GM18498 (cell line): ENCODE measurements at regions not wholly inside any gene's neighbourhood (a gene's known extent, or its start where the extent isn't known, plus 50 kb on each side); places are given as distances from the start of the nearest gene placed in this dataset.
"Not testable (repeated sequence)": the region's sequence is repeated elsewhere in the genome, so short reads cannot be mapped to it uniquely, and the experiment has no call there.

Experiments used
- ATAC-seq: cut with Tn5 transposase; IDR thresholded peaks from one replicate; pipeline ENCODE4 v1.9.1; 2021; ENCODE audit warnings: mild to moderate bottlenecking, moderate library complexity; ENCODE audit not compliant: unreplicated experiment

GRCh38 chr13:68535329-68535728 is 1305.2 kb upstream of the PCDH9 start:
- ATAC-seq, result no peak

GRCh38 chr13:68527167-68527566 is 1297.0 kb upstream of the PCDH9 start:
- ATAC-seq, result not testable (repeated sequence)

- no peak for ATAC-seq
Measured at GRCh38 chr13:68523838-68524424, 1293.8 kb upstream of the PCDH9 start.

- ATAC-seq, result no peak
Measured at GRCh38 chr13:68522184-68522583, 1292.0 kb upstream of the PCDH9 start.

- peak; percentile 75 for ATAC-seq
Measured at GRCh38 chr13:68509734-68510621, 1279.8 kb upstream of the PCDH9 start.

GRCh38 chr13:68506888-68507551 is 1276.9 kb upstream of the PCDH9 start:
- ATAC-seq, result no peak

GRCh38 chr13:68490594-68490993 is 1260.5 kb upstream of the PCDH9 start:
- no peak for ATAC-seq

GRCh38 chr13:68481130-68481529 is 1251.0 kb upstream of the PCDH9 start:
- no peak for ATAC-seq

GRCh38 chr13:68473834-68474326 is 1243.7 kb upstream of the PCDH9 start:
- ATAC-seq, result no peak

GRCh38 chr13:68467160-68467559 is 1237.0 kb upstream of the PCDH9 start:
- ATAC-seq, result no peak

- no peak for ATAC-seq
Measured at GRCh38 chr13:68440874-68441273, 1210.7 kb upstream of the PCDH9 start.

- ATAC-seq, result no peak
Measured at GRCh38 chr13:68439817-68440216, 1209.7 kb upstream of the PCDH9 start.

- ATAC-seq, result no peak
Measured at GRCh38 chr13:68428292-68428691, 1198.2 kb upstream of the PCDH9 start.

- no peak for ATAC-seq
Measured at GRCh38 chr13:68417801-68418200, 1187.7 kb upstream of the PCDH9 start.

- ATAC-seq, result no peak
Measured at GRCh38 chr13:68410007-68410406, 1179.9 kb upstream of the PCDH9 start.

GRCh38 chr13:68390987-68391386 is 1160.9 kb upstream of the PCDH9 start:
- no peak for ATAC-seq

- ATAC-seq, result no peak
Measured at GRCh38 chr13:68386808-68387207, 1156.7 kb upstream of the PCDH9 start.

GRCh38 chr13:68380041-68380973 is 1150.2 kb upstream of the PCDH9 start:
- no peak for ATAC-seq

GRCh38 chr13:68378294-68378693 is 1148.2 kb upstream of the PCDH9 start:
- no peak for ATAC-seq

- ATAC-seq, result no peak
Measured at GRCh38 chr13:68375004-68375403, 1144.9 kb upstream of the PCDH9 start.

GRCh38 chr13:68369739-68370138 is 1139.6 kb upstream of the PCDH9 start:
- ATAC-seq, result no peak
